Ishikawa (cell line): ENCODE measurements at regions not wholly inside any gene's neighbourhood (a gene's known extent, or its start where the extent isn't known, plus 50 kb on each side); places are given as distances from the start of the nearest gene placed in this dataset.

Experiments used
- CEBPB ChIP-seq: IDR thresholded peaks from 2 replicates; pipeline ENCODE4 v1.6.1; 2012
- CREB1 ChIP-seq: IDR thresholded peaks from 2 replicates; pipeline ENCODE4 v1.6.1; 2012; ENCODE audit warnings: low read depth
- EGR1 ChIP-seq: IDR thresholded peaks from 2 replicates; pipeline ENCODE4 v1.6.1; 2012
- EP300 ChIP-seq: IDR thresholded peaks from 2 replicates; pipeline ENCODE4 v1.6.1; 2012; ENCODE audit warnings: borderline replicate concordance
- MAX ChIP-seq: IDR thresholded peaks from 2 replicates; pipeline ENCODE4 v1.6.1; 2012
- RAD21 ChIP-seq: IDR thresholded peaks from 2 replicates; pipeline ENCODE4 v1.6.1; 2012; ENCODE audit warnings: low read depth
- REST ChIP-seq: IDR thresholded peaks from 2 replicates; pipeline ENCODE4 v1.6.1; 2012; ENCODE audit warnings: low read depth, mild to moderate bottlenecking
- TAF1 ChIP-seq: IDR thresholded peaks from 2 replicates; pipeline ENCODE4 v1.6.1; 2012; ENCODE audit warnings: low read depth, mild to moderate bottlenecking
- USF1 ChIP-seq: IDR thresholded peaks from 2 replicates; pipeline ENCODE4 v1.6.1; 2012
- YY1 ChIP-seq: IDR thresholded peaks from 2 replicates; pipeline ENCODE4 v1.6.1; 2012; ENCODE audit warnings: low read depth

- TF ChIP-seq EGR1 (no peak), EP300 (no peak), RAD21 (no peak), MAX (no peak), YY1 (no peak), TAF1 (no peak), CREB1 (no peak), REST (no peak), CEBPB (no peak), USF1 (no peak)
Observed at GRCh38 chr18:29882620-29883019, 1159.9 kb downstream of the DSC3 start.
